Trophoblast cell (in vitro differentiated cells and primary cell): ENCODE measurements at regions not wholly inside any gene's neighbourhood (a gene's known extent, or its start where the extent isn't known, plus 50 kb on each side); places are given as distances from the start of the nearest gene placed in this dataset.

Experiments
- DNase-seq, 2 donors: peaks; one replicate each; pipeline ENCODE4 v3.0.0-alpha.2; 2016
- H2AFZ ChIP-seq: 2 replicates; pipeline ENCODE4 v1.6.1; 2013; ENCODE audit warnings: low read length, moderate library complexity, mild to moderate bottlenecking; ENCODE audit not compliant: insufficient read depth, poor library complexity
- H2AK5ac ChIP-seq: 2 replicates; pipeline ENCODE4 v1.6.1; 2013; ENCODE audit warnings: mild to moderate bottlenecking, low read length
- H2BK120ac ChIP-seq: 2 replicates; pipeline ENCODE4 v1.6.1; 2013; ENCODE audit warnings: low read length, mild to moderate bottlenecking, moderate library complexity; ENCODE audit not compliant: insufficient read depth, poor library complexity
- H2BK12ac ChIP-seq: 2 replicates; pipeline ENCODE4 v1.6.1; 2013; ENCODE audit warnings: mild to moderate bottlenecking, low read length, moderate library complexity
- H2BK5ac ChIP-seq: 2 replicates; pipeline ENCODE4 v1.6.1; 2013; ENCODE audit warnings: low read length, low read depth, moderate library complexity, mild to moderate bottlenecking; ENCODE audit not compliant: poor library complexity
- H3K14ac ChIP-seq: 2 replicates; pipeline ENCODE4 v1.6.1; 2013; ENCODE audit warnings: mild to moderate bottlenecking, low read length
- H3K18ac ChIP-seq: 2 replicates; pipeline ENCODE4 v1.6.1; 2013; ENCODE audit warnings: mild to moderate bottlenecking, low read length
- H3K23ac ChIP-seq: 2 replicates; pipeline ENCODE4 v1.6.1; 2013; ENCODE audit warnings: low read length
- H3K27ac ChIP-seq: 2 replicates; pipeline ENCODE4 v1.5.1; 2013; ENCODE audit warnings: low read depth, mild to moderate bottlenecking, inconsistent platforms, low read length, moderate library complexity
- H3K27me3 ChIP-seq: 2 replicates; pipeline ENCODE4 v1.6.1; 2013; ENCODE audit warnings: inconsistent platforms, mild to moderate bottlenecking, low read length, moderate library complexity; ENCODE audit not compliant: insufficient read depth
- H3K36me3 ChIP-seq, 2 experiments: 1 replicate in 1 of 2; 2 replicates in 1 of 2; pipeline ENCODE4 v1.6.1; 2013; ENCODE audit warnings: low read length in 2 of 2, mild to moderate bottlenecking in 2 of 2, moderate library complexity in 1 of 2; ENCODE audit not compliant: insufficient read depth in 2 of 2, control insufficient read depth in 1 of 2
- H3K4ac ChIP-seq: 2 replicates; pipeline ENCODE4 v1.6.1; 2013; ENCODE audit warnings: low read depth, mild to moderate bottlenecking, low read length, moderate library complexity
- H3K4me1 ChIP-seq, 2 experiments: 1 replicate in 1 of 2; 2 replicates in 1 of 2; pipeline ENCODE4 v1.6.1; 2013; ENCODE audit warnings: low read length in 2 of 2, mild to moderate bottlenecking in 2 of 2, moderate library complexity in 1 of 2; ENCODE audit not compliant: insufficient read depth in 2 of 2, control insufficient read depth in 1 of 2
- H3K4me2 ChIP-seq: 2 replicates; pipeline ENCODE4 v1.6.1; 2013; ENCODE audit warnings: inconsistent platforms, mild to moderate bottlenecking, low read length, moderate library complexity
- H3K4me3 ChIP-seq: 2 replicates; pipeline ENCODE4 v1.5.1; 2013; ENCODE audit warnings: mild to moderate bottlenecking, low read depth, low read length, inconsistent platforms
- H3K79me1 ChIP-seq: one replicate; pipeline ENCODE4 v1.6.1; 2013; ENCODE audit warnings: low read length
- H3K79me2 ChIP-seq: 2 replicates; pipeline ENCODE4 v1.6.1; 2013; ENCODE audit warnings: low read length, mild to moderate bottlenecking; ENCODE audit not compliant: control insufficient read depth, insufficient read depth, poor library complexity
- H3K9ac ChIP-seq: 2 replicates; pipeline ENCODE4 v1.6.1; 2013; ENCODE audit warnings: mild to moderate bottlenecking, low read length
- H3K9me3 ChIP-seq: 2 replicates; pipeline ENCODE4 v1.6.1; 2013; ENCODE audit warnings: low read depth, mild to moderate bottlenecking, control low read depth, inconsistent platforms, low read length; ENCODE audit not compliant: insufficient read depth
- H4K12ac ChIP-seq: 2 replicates; pipeline ENCODE4 v1.6.1; 2013; ENCODE audit warnings: low read depth, mild to moderate bottlenecking, low read length, moderate library complexity
- H4K8ac ChIP-seq: 2 replicates; pipeline ENCODE4 v1.6.1; 2013; ENCODE audit warnings: low read depth, mild to moderate bottlenecking, low read length, moderate library complexity
- H4K91ac ChIP-seq: one replicate; pipeline ENCODE4 v1.6.1; 2013; ENCODE audit warnings: low read depth, mild to moderate bottlenecking, low read length, moderate library complexity
- WGBS: extraction: QIAGEN DNeasy Blood & Tissue Kit; methylation state at CpG from one replicate; pipeline ENCODE4 v1.1.7; 2013; ENCODE audit warnings: missing lambda C conversion rate; ENCODE audit not compliant: insufficient read length, insufficient coverage; ENCODE audit errors: extremely low coverage; 5-methylcytosine and 5-hydroxymethylcytosine counted together

- Histone ChIP-seq H2AK5ac (no peak overlapping the region), H3K4me2 (no peak overlapping the region), H2BK5ac (no peak overlapping the region), H2BK12ac (no peak overlapping the region), H3K4me1 (peaks cover 0 to 4% of the 10 kb centered on the region in 2 experiments), H3K23ac (no peak overlapping the region), H2BK120ac (no peak overlapping the region), H3K27ac (no peak overlapping the region), H3K79me1 (no peaks in the 10 kb centered on the region), H3K18ac (no peak overlapping the region), H3K4ac (no peak overlapping the region), H3K9ac (no peak overlapping the region), H3K79me2 (no peaks in the 10 kb centered on the region), H3K14ac (no peak overlapping the region), H3K4me3 (no peak overlapping the region), H4K91ac (no peak overlapping the region), H4K12ac (no peak overlapping the region), H2AFZ (no peak overlapping the region), H3K9me3 (no peaks in the 10 kb centered on the region), H4K8ac (no peak overlapping the region), H3K36me3 (no peaks in the 10 kb centered on the region), H3K27me3 (no peaks in the 10 kb centered on the region)
- DNase-seq = no peak
- no CpG with 5 or more reads among the region's 2 CpGs for WGBS
Observed at GRCh38 chr4:53782458-53782845, 191.2 kb upstream of the LNX1 start.

- Histone ChIP-seq H2BK5ac (no peak overlapping the region), H3K79me1 (no peaks in the 10 kb centered on the region), H3K27ac (no peak overlapping the region), H2BK120ac (no peak overlapping the region), H3K9ac (no peak overlapping the region), H3K4me2 (no peak overlapping the region), H3K14ac (no peak overlapping the region), H4K91ac (no peak overlapping the region), H2AFZ (no peak overlapping the region), H4K8ac (no peak overlapping the region), H3K79me2 (no peaks in the 10 kb centered on the region), H3K4me1 (peaks cover 0 to 2% of the 10 kb centered on the region in 2 experiments), H3K4me3 (no peak overlapping the region), H2BK12ac (no peak overlapping the region), H3K4ac (no peak overlapping the region), H3K27me3 (no peaks in the 10 kb centered on the region), H3K9me3 (no peaks in the 10 kb centered on the region), H2AK5ac (no peak overlapping the region), H3K18ac (no peak overlapping the region), H3K23ac (no peak overlapping the region), H4K12ac (no peak overlapping the region), H3K36me3 (no peaks in the 10 kb centered on the region)
- WGBS = no CpG with 5 or more reads among the region's 10 CpGs
- no peak for DNase-seq
Observed at GRCh38 chr4:53781629-53782457, 190.6 kb upstream of the LNX1 start.

- Histone ChIP-seq H2BK12ac (no peak overlapping the region), H4K12ac (no peak overlapping the region), H3K36me3 (no peaks in the 10 kb centered on the region), H2BK5ac (no peak overlapping the region), H3K23ac (no peak overlapping the region), H2AK5ac (no peak overlapping the region), H3K79me1 (no peaks in the 10 kb centered on the region), H2BK120ac (no peak overlapping the region), H3K4me3 (no peak overlapping the region), H2AFZ (no peak overlapping the region), H3K79me2 (no peaks in the 10 kb centered on the region), H3K18ac (no peak overlapping the region), H3K4ac (no peak overlapping the region), H3K27ac (no peak overlapping the region), H4K91ac (no peak overlapping the region), H3K9ac (no peak overlapping the region), H3K9me3 (no peaks in the 10 kb centered on the region), H3K4me2 (no peak overlapping the region), H3K14ac (no peak overlapping the region), H3K27me3 (no peaks in the 10 kb centered on the region), H3K4me1 (no peaks in the 10 kb centered on the region), H4K8ac (no peak overlapping the region)
- DNase-seq = no peak
- WGBS = no CpG with 5 or more reads among the region's 4 CpGs
Observed at GRCh38 chr4:53780736-53781400, 189.6 kb upstream of the LNX1 start.

GRCh38 chr4:53779025-53779424, 187.7 kb upstream of the LNX1 start:
- H3K27ac ChIP-seq = no peak overlapping the region
- H3K4me2 ChIP-seq = no peak overlapping the region
- no peaks in the 10 kb centered on the region for H3K27me3 ChIP-seq
- H3K4me3 ChIP-seq = no peak overlapping the region
- no peaks in the 10 kb centered on the region for H3K36me3 ChIP-seq
- no peak overlapping the region for H2BK5ac ChIP-seq
- no peak overlapping the region for H3K4ac ChIP-seq
- no peaks in the 10 kb centered on the region for H3K79me2 ChIP-seq
- H4K91ac ChIP-seq = no peak overlapping the region
- H3K14ac ChIP-seq = no peak overlapping the region
- no peak overlapping the region for H2AK5ac ChIP-seq
- no peak overlapping the region for H3K23ac ChIP-seq
- no peak overlapping the region for H3K18ac ChIP-seq
- H2BK12ac ChIP-seq = no peak overlapping the region
- no peak overlapping the region for H2BK120ac ChIP-seq
- H3K9ac ChIP-seq = no peak overlapping the region
- peak in 1 of 2 donors; percentile 50 for DNase-seq
- no peak overlapping the region for H4K8ac ChIP-seq
- H4K12ac ChIP-seq = no peak overlapping the region
- no peaks in the 10 kb centered on the region for H3K79me1 ChIP-seq
- H2AFZ ChIP-seq = no peak overlapping the region
- no CpG with 5 or more reads among the region's 3 CpGs for WGBS
- H3K4me1 ChIP-seq = no peaks in the 10 kb centered on the region
- no peaks in the 10 kb centered on the region for H3K9me3 ChIP-seq
